Hepatocyte (in vitro differentiated cells): ENCODE measurements at regions not wholly inside any gene's neighbourhood (a gene's known extent, or its start where the extent isn't known, plus 50 kb on each side); places are given as distances from the start of the nearest gene placed in this dataset.

Experiments used
- DNase-seq: peaks from one replicate; pipeline ENCODE4 v3.0.0-alpha.2; 2016; ENCODE audit warnings: low spot score
- H2AFZ ChIP-seq: fragments of 200-600 bp; sonication (generic); 2 replicates; pipeline ENCODE4 v1.6.0; 2016; ENCODE audit warnings: antibody characterized with exemption, mild to moderate bottlenecking
- H3K27ac ChIP-seq: fragments of 200-600 bp; sonication (generic); 2 replicates; pipeline ENCODE4 v1.5.1; 2016; ENCODE audit warnings: mild to moderate bottlenecking
- H3K27me3 ChIP-seq: fragments of 200-600 bp; sonication (generic); 2 replicates; pipeline ENCODE4 v1.6.1; 2016
- H3K36me3 ChIP-seq: fragments of 200-600 bp; sonication (generic); replicated peaks from 2 replicates; pipeline ENCODE4 v1.5.1; 2016; ENCODE audit warnings: low read depth; ENCODE audit not compliant: insufficient read depth
- H3K4me1 ChIP-seq: fragments of 200-600 bp; sonication (generic); 2 replicates; pipeline ENCODE4 v1.5.1; 2016; ENCODE audit warnings: mild to moderate bottlenecking, moderate library complexity; ENCODE audit not compliant: insufficient read depth
- H3K4me2 ChIP-seq: fragments of 200-600 bp; sonication (generic); 2 replicates; pipeline ENCODE4 v1.6.0; 2016
- H3K4me3 ChIP-seq: fragments of 200-600 bp; sonication (generic); 2 replicates; pipeline ENCODE4 v1.5.1; 2016; ENCODE audit warnings: mild to moderate bottlenecking
- H3K79me2 ChIP-seq: fragments of 200-600 bp; sonication (generic); 2 replicates; pipeline ENCODE4 v1.6.0; 2017; ENCODE audit warnings: mild to moderate bottlenecking
- H3K9me2 ChIP-seq: fragments of 200-600 bp; sonication (generic); replicated peaks from 2 replicates; pipeline ENCODE4 v1.6.0; 2017; ENCODE audit warnings: mild to moderate bottlenecking; ENCODE audit not compliant: insufficient read depth
- H3K9me3 ChIP-seq: fragments of 200-600 bp; sonication (generic); 2 replicates; pipeline ENCODE4 v1.5.1; 2016; ENCODE audit warnings: low read depth, mild to moderate bottlenecking
- H4K20me1 ChIP-seq: fragments of 200-600 bp; sonication (generic); 2 replicates; pipeline ENCODE4 v1.6.0; 2016; ENCODE audit warnings: mild to moderate bottlenecking; ENCODE audit not compliant: insufficient read depth, poor library complexity, severe bottlenecking
- CTCF ChIP-seq: fragments of 200-600 bp; sonication (generic); IDR thresholded peaks from 2 replicates; pipeline ENCODE4 v1.5.1; 2016; ENCODE audit warnings: antibody characterized with exemption, mild to moderate bottlenecking; ENCODE audit not compliant: poor library complexity
- EZH2 ChIP-seq: fragments of 200-600 bp; sonication (generic); IDR thresholded peaks from 2 replicates; pipeline ENCODE4 v1.6.1; 2016; ENCODE audit warnings: antibody characterized with exemption, mild to moderate bottlenecking, borderline replicate concordance
- EZH2phosphoT487 ChIP-seq: fragments of 200-600 bp; sonication (generic); IDR thresholded peaks from one replicate; pipeline ENCODE4 v1.6.1; 2018; ENCODE audit warnings: antibody characterized with exemption, mild to moderate bottlenecking, low read depth, moderate library complexity; ENCODE audit not compliant: unreplicated experiment, severe bottlenecking
- WGBS: methylation state at CpG from one replicate; pipeline ENCODE4 v1.1.6; 2016; ENCODE audit warnings: low lambda C conversion rate; ENCODE audit errors: missing lambda C conversion rate; 5-methylcytosine and 5-hydroxymethylcytosine counted together

- H4K20me1 ChIP-seq: no peaks in the 10 kb centered on the region
- 95% methylated on average over 12 of the region's 12 CpGs for WGBS
Observed at GRCh38 chr1:189992856-189993255, 484.8 kb downstream of the BRINP3 start.

GRCh38 chr1:190000365-190000872, 477.2 kb downstream of the BRINP3 start:
- 83% methylated on average over 3 of the region's 3 CpGs for WGBS
- Histone ChIP-seq H3K27ac (no peak overlapping the region), H3K4me1 (no peaks in the 10 kb centered on the region), H3K9me2 (no peaks in the 10 kb centered on the region), H4K20me1 (no peaks in the 10 kb centered on the region), H3K79me2 (no peaks in the 10 kb centered on the region), H3K4me2 (no peak overlapping the region), H2AFZ (no peak overlapping the region), H3K9me3 (no peaks in the 10 kb centered on the region), H3K4me3 (no peak overlapping the region), H3K27me3 (no peaks in the 10 kb centered on the region), H3K36me3 (no peaks in the 10 kb centered on the region)
- DNase-seq: no peak
- TF ChIP-seq EZH2phosphoT487 (no peak), CTCF (no peak), EZH2 (no peak)

More at GRCh38 chr1:189992856-189993255, 484.8 kb downstream of the BRINP3 start:
- no peak overlapping the region for H3K4me2 ChIP-seq
- H3K27me3 ChIP-seq: no peaks in the 10 kb centered on the region
- H3K79me2 ChIP-seq: no peaks in the 10 kb centered on the region
- H3K27ac ChIP-seq: no peak overlapping the region
- DNase-seq: no peak
- H3K4me3 ChIP-seq: no peak overlapping the region
- H3K9me2 ChIP-seq: no peaks in the 10 kb centered on the region
- no peak overlapping the region for H2AFZ ChIP-seq
- H3K9me3 ChIP-seq: peaks cover 3% of the 10 kb centered on the region
- no peak for TF ChIP-seq EZH2
- no peak for TF ChIP-seq EZH2phosphoT487
- no peak for TF ChIP-seq CTCF
- no peaks in the 10 kb centered on the region for H3K4me1 ChIP-seq
- no peaks in the 10 kb centered on the region for H3K36me3 ChIP-seq

- H2AFZ ChIP-seq: no peak overlapping the region
- TF ChIP-seq CTCF: no peak
- no peak for TF ChIP-seq EZH2phosphoT487
- no peak for TF ChIP-seq EZH2
- DNase-seq: no peak
- no peaks in the 10 kb centered on the region for H3K79me2 ChIP-seq
- 81% methylated on average over 2 of the region's 2 CpGs for WGBS
- H3K4me1 ChIP-seq: no peaks in the 10 kb centered on the region
- H3K9me2 ChIP-seq: no peaks in the 10 kb centered on the region
- no peaks in the 10 kb centered on the region for H4K20me1 ChIP-seq
- H3K4me3 ChIP-seq: no peak overlapping the region
- no peak overlapping the region for H3K27ac ChIP-seq
- no peak overlapping the region for H3K4me2 ChIP-seq
- H3K9me3 ChIP-seq: no peaks in the 10 kb centered on the region
- H3K36me3 ChIP-seq: no peaks in the 10 kb centered on the region
- H3K27me3 ChIP-seq: no peaks in the 10 kb centered on the region
Observed at GRCh38 chr1:190001187-190001586, 476.5 kb downstream of the BRINP3 start.

- Histone ChIP-seq H3K9me3 (no peaks in the 10 kb centered on the region), H3K4me3 (no peak overlapping the region), H4K20me1 (no peaks in the 10 kb centered on the region), H3K4me1 (no peaks in the 10 kb centered on the region), H2AFZ (no peak overlapping the region), H3K4me2 (no peak overlapping the region), H3K79me2 (no peaks in the 10 kb centered on the region), H3K27me3 (no peaks in the 10 kb centered on the region), H3K9me2 (no peaks in the 10 kb centered on the region), H3K36me3 (no peaks in the 10 kb centered on the region), H3K27ac (no peak overlapping the region)
- TF ChIP-seq CTCF (no peak), EZH2phosphoT487 (no peak), EZH2 (no peak)
- no peak for DNase-seq
Observed at GRCh38 chr1:190003376-190003775, 474.3 kb downstream of the BRINP3 start.
